GM13976 (cell line): ENCODE measurements at regions not wholly inside any gene's neighbourhood (a gene's known extent, or its start where the extent isn't known, plus 50 kb on each side); places are given as distances from the start of the nearest gene placed in this dataset.

Experiments
- DNase-seq: peaks from one replicate; pipeline ENCODE4 v3.0.0; 2012; ENCODE audit warnings: low spot score
- in situ Hi-C: fragments of 300-500 bp; cut with MboI; formaldehyde crosslinking; loops from one replicate; pipeline ENCODE4 v1.12.0; 2022; ENCODE audit warnings: low sequenced_read_pairs, mixed read lengths, inconsistent platforms; ENCODE audit not compliant: unreplicated experiment
- TF ChIP-seq, protein P1 (sequence below): IDR thresholded peaks from 2 replicates; pipeline ENCODE4 v1.5.1; 2012; ENCODE audit warnings: borderline replicate concordance, mild to moderate bottlenecking; ENCODE audit not compliant: insufficient read depth; ENCODE audit errors: extremely low read depth, missing control alignments, control extremely low read depth

DNA sequence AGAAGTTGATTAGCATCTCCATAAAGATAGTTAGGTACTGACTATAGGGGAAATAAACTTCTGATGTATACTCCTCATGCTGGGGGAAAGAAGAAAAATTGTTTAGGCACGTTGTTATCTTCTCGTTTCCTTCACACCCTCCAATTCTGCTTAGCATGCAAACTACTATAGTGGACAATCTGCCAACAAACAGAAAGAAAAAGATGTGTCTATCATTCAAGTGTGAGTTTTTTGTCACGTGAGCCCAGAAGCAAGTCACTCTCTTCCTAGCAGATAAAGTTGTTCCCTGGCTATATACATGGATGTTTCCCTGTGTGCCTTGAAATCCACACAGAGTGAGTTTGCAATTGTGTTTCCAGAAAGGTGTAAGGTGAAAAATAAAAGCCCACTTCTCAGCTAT is 318.4 kb downstream of the CWC27 start:
- TF ChIP-seq, protein P1, sequence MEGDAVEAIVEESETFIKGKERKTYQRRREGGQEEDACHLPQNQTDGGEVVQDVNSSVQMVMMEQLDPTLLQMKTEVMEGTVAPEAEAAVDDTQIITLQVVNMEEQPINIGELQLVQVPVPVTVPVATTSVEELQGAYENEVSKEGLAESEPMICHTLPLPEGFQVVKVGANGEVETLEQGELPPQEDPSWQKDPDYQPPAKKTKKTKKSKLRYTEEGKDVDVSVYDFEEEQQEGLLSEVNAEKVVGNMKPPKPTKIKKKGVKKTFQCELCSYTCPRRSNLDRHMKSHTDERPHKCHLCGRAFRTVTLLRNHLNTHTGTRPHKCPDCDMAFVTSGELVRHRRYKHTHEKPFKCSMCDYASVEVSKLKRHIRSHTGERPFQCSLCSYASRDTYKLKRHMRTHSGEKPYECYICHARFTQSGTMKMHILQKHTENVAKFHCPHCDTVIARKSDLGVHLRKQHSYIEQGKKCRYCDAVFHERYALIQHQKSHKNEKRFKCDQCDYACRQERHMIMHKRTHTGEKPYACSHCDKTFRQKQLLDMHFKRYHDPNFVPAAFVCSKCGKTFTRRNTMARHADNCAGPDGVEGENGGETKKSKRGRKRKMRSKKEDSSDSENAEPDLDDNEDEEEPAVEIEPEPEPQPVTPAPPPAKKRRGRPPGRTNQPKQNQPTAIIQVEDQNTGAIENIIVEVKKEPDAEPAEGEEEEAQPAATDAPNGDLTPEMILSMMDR, result no peak
- in situ Hi-C loops, result loop anchor here (25.0 kb wide), 1 partner anchor 275 kb away; no protein-coding TSS in a partner anchor
- DNase-seq, result no peak

DNA sequence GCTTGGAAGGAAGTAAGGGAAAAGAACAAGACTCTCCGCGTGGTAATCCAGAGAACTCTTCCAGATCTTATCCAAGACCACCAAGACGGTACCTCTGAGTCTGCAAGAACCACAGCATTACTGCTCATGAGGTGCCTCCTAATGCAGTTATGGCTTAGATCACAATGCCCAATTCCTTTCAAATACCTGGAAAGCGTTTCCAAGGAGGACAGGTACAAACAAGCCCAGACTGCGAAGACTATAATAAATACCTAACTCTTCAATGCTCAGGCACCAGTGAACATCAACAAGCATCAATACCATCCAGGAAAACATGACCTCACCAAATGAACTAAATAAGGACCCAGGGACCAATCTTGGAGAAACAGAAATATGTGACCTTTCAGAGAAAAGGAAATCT is 325.5 kb downstream of the CWC27 start:
- in situ Hi-C loops, result loop anchor here (10.0 to 25.0 kb wide), 2 partner anchors 282 to 381 kb away; no protein-coding TSS in a partner anchor
- TF ChIP-seq, protein P1, result no peak
- DNase-seq, result no peak

DNA sequence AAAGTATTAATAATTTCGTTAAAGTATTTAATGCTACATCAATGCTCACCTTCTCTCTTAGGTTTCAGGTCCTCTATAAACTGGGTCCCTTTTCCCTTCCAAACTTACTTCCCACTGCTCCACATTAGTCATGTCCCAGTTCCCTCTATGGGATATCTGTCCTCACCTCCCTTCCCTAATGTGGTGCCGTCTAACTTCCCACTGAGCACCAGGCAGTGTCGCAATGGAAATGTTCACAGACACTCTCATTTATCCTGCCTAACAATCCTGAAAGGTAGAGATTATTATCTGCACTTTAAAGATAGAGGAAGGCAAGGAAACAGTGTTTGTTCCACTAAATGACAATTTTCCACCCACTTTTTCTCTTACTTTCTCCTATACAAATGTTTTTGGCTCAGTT is 329.7 kb downstream of the CWC27 start:
- DNase-seq, result no peak
- TF ChIP-seq, protein P1, result no peak
- in situ Hi-C loops, result loop anchor here (10.0 to 25.0 kb wide), 2 partner anchors 286 to 376 kb away; no protein-coding TSS in a partner anchor
